ENCODE measurements at regions not wholly inside any gene's neighbourhood (a gene's known extent, or its start where the extent isn't known, plus 50 kb on each side); places are given as distances from the start of the nearest gene placed in this dataset.

DNA sequence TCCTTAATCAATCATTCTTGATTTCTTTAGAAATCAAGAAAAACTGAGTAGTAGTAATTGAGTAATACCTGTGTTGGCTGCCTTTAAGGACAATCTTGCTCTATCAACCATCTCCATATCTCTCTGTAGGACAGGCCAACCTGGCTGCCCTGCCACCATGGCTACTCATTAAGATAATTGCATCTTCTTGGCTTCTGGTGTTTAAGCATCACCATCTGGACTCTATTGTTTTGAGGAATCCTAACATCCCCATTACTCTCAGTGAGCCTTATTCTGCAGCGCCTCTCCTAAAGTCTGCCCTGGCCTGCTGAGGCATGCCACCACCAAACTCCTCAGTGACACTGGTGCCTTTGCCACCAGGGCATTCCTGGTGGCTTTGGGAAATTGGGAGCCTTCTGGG lies 442.6 kb upstream of the ZNF507 start:
- no peaks in the 10 kb centered on the region for H3K36me3 Mint-ChIP-seq (ENCODE audit: low read depth, unreplicated experiment)
- FAIRE-seq = no peak
- H4K20me1 ChIP-seq (ENCODE audit: insufficient read depth, low read length) = no peaks in the 10 kb centered on the region
- H3K9me3 ChIP-seq (ENCODE audit: insufficient read depth, low read depth, low read length) = no peaks in the 10 kb centered on the region
- H3K4me1 Mint-ChIP-seq (ENCODE audit: low read depth, unreplicated experiment) = no peaks in the 10 kb centered on the region
- H3K9me3 Mint-ChIP-seq (ENCODE audit: unreplicated experiment) = no peaks in the 10 kb centered on the region
- DNase-seq (ENCODE audit: low read depth) = no peak
- no peak overlapping the region for H3K4me3 Mint-ChIP-seq (ENCODE audit: unreplicated experiment)
- no peak overlapping the region for H3K9ac ChIP-seq (ENCODE audit: low read length)
- H3K27ac ChIP-seq (ENCODE audit: low read depth, low read length) = no peak overlapping the region
- peaks cover 7% of the 10 kb centered on the region for H3K27me3 Mint-ChIP-seq (ENCODE audit: low read depth, unreplicated experiment)
- no peaks in the 10 kb centered on the region for H3K36me3 ChIP-seq (ENCODE audit: insufficient read depth, low read length)
- H3K4me3 ChIP-seq (ENCODE audit: insufficient read depth, low read depth, low read length) = no peak overlapping the region
- no peaks in the 10 kb centered on the region for H3K79me2 ChIP-seq (ENCODE audit: insufficient read depth, low read length)
- TF ChIP-seq EZH2 (IDR thresholded peaks at IDR 0.05; ENCODE audit: insufficient read depth, low read length) (no peak), CTCF (IDR thresholded peaks at IDR 0.05; ENCODE audit: insufficient read depth, low read depth, low read length) (no peak)
- H3K4me2 ChIP-seq (ENCODE audit: low read length) = no peak overlapping the region
- no peak overlapping the region for H2AFZ ChIP-seq (ENCODE audit: low read depth, low read length)
- H3K27me3 ChIP-seq (ENCODE audit: insufficient read depth, low read length) = no peaks in the 10 kb centered on the region
- no peak overlapping the region for H3K27ac Mint-ChIP-seq (ENCODE audit: unreplicated experiment)
- H3K4me1 ChIP-seq (ENCODE audit: insufficient read depth, low read length) = no peaks in the 10 kb centered on the region

DNA sequence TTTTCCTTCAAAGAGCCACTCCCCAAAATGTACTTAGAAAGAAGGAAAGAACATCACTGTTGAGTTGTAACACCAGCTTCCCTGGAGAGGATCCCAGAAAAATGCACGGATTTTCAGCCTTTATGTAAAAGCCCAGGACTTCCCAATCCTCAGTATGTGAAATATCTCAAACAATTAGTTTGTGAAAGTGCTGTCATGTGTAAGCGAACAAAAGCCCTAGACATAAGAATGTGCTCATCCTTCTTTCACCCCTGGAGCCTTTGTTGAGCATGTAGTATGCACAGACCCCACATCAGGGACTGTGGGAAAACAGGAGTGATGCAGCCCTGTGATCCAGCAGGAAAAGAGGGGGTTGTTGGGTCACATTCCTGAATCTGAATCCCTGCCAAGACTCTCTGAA lies 441.4 kb upstream of the ZNF507 start:
- H3K4me1 ChIP-seq (ENCODE audit: insufficient read depth, low read length) = no peaks in the 10 kb centered on the region
- no peaks in the 10 kb centered on the region for H3K36me3 ChIP-seq (ENCODE audit: insufficient read depth, low read length)
- no peak overlapping the region for H3K9ac ChIP-seq (ENCODE audit: low read length)
- no peaks in the 10 kb centered on the region for H3K27me3 ChIP-seq (ENCODE audit: insufficient read depth, low read length)
- H3K36me3 Mint-ChIP-seq (ENCODE audit: low read depth, unreplicated experiment) = no peaks in the 10 kb centered on the region
- FAIRE-seq (no peak), DNase-seq (ENCODE audit: low read depth) (no peak)
- H3K27ac ChIP-seq (ENCODE audit: low read depth, low read length) = no peak overlapping the region
- H3K4me3 Mint-ChIP-seq (ENCODE audit: unreplicated experiment) = no peak overlapping the region
- H3K4me3 ChIP-seq (ENCODE audit: insufficient read depth, low read depth, low read length) = no peak overlapping the region
- no peaks in the 10 kb centered on the region for H3K79me2 ChIP-seq (ENCODE audit: insufficient read depth, low read length)
- no peak for TF ChIP-seq CTCF (IDR thresholded peaks at IDR 0.05; ENCODE audit: insufficient read depth, low read depth, low read length)
- no peak for TF ChIP-seq EZH2 (IDR thresholded peaks at IDR 0.05; ENCODE audit: insufficient read depth, low read length)
- H2AFZ ChIP-seq (ENCODE audit: low read depth, low read length) = no peak overlapping the region
- H3K4me1 Mint-ChIP-seq (ENCODE audit: low read depth, unreplicated experiment) = no peaks in the 10 kb centered on the region
- peaks cover 7% of the 10 kb centered on the region for H3K27me3 Mint-ChIP-seq (ENCODE audit: low read depth, unreplicated experiment)
- no peak overlapping the region for H3K27ac Mint-ChIP-seq (ENCODE audit: unreplicated experiment)
- H3K9me3 ChIP-seq (ENCODE audit: insufficient read depth, low read depth, low read length) = no peaks in the 10 kb centered on the region
- H3K9me3 Mint-ChIP-seq (ENCODE audit: unreplicated experiment) = no peaks in the 10 kb centered on the region
- H3K4me2 ChIP-seq (ENCODE audit: low read length) = no peak overlapping the region
- H4K20me1 ChIP-seq (ENCODE audit: insufficient read depth, low read length) = no peaks in the 10 kb centered on the region

- H3K9me3 Mint-ChIP-seq (ENCODE audit: unreplicated experiment) = no peaks in the 10 kb centered on the region
- H3K27ac Mint-ChIP-seq (ENCODE audit: unreplicated experiment) = no peak overlapping the region
- H3K4me2 ChIP-seq (ENCODE audit: low read length) = no peak overlapping the region
- no peak overlapping the region for H3K27ac ChIP-seq (ENCODE audit: low read depth, low read length)
- H3K27me3 Mint-ChIP-seq (ENCODE audit: low read depth, unreplicated experiment) = peaks cover 4% of the 10 kb centered on the region
- no peaks in the 10 kb centered on the region for H3K27me3 ChIP-seq (ENCODE audit: insufficient read depth, low read length)
- TF ChIP-seq EZH2 (IDR thresholded peaks at IDR 0.05; ENCODE audit: insufficient read depth, low read length) (no peak), CTCF (IDR thresholded peaks at IDR 0.05; ENCODE audit: insufficient read depth, low read depth, low read length) (no peak)
- H3K9me3 ChIP-seq (ENCODE audit: insufficient read depth, low read depth, low read length) = no peaks in the 10 kb centered on the region
- no peaks in the 10 kb centered on the region for H3K36me3 Mint-ChIP-seq (ENCODE audit: low read depth, unreplicated experiment)
- no peak overlapping the region for H2AFZ ChIP-seq (ENCODE audit: low read depth, low read length)
- no peak overlapping the region for H3K4me3 ChIP-seq (ENCODE audit: insufficient read depth, low read depth, low read length)
- H3K4me1 ChIP-seq (ENCODE audit: insufficient read depth, low read length) = no peaks in the 10 kb centered on the region
- no peak overlapping the region for H3K4me3 Mint-ChIP-seq (ENCODE audit: unreplicated experiment)
- no peak overlapping the region for H3K9ac ChIP-seq (ENCODE audit: low read length)
- no peak for DNase-seq (ENCODE audit: low read depth)
- FAIRE-seq = no peak
- H3K36me3 ChIP-seq (ENCODE audit: insufficient read depth, low read length) = no peaks in the 10 kb centered on the region
- H3K4me1 Mint-ChIP-seq (ENCODE audit: low read depth, unreplicated experiment) = no peaks in the 10 kb centered on the region
- H4K20me1 ChIP-seq (ENCODE audit: insufficient read depth, low read length) = no peaks in the 10 kb centered on the region
- no peaks in the 10 kb centered on the region for H3K79me2 ChIP-seq (ENCODE audit: insufficient read depth, low read length)
These were observed 439.1 kb upstream of the ZNF507 start for GRCh38 chr19:31906111-31906871.

Measured in astrocyte (in vitro differentiated cells and primary cell).